OCI-LY3 (cell line): ENCODE measurements at regions not wholly inside any gene's neighbourhood (a gene's known extent, or its start where the extent isn't known, plus 50 kb on each side); places are given as distances from the start of the nearest gene placed in this dataset.
"Not testable (repeated sequence)": the region's sequence is repeated elsewhere in the genome, so short reads cannot be mapped to it uniquely, and the experiment has no call there.

Source experiments
- H2AFZ ChIP-seq: fragments of 200-600, 300-600 bp; shearing (Covaris generic); 2 replicates; pipeline ENCODE4 v1.6.0; 2014; ENCODE audit warnings: antibody characterized with exemption, low read depth, low read length
- H3K27ac ChIP-seq: fragments of 200-600, 300-600 bp; sonication (generic); 2 replicates; pipeline ENCODE4 v1.5.1; 2014; ENCODE audit warnings: mild to moderate bottlenecking, low read length, moderate library complexity, mixed read lengths
- H3K27me3 ChIP-seq: fragments of 200-600, 300-600 bp; sonication (generic); 2 replicates; pipeline ENCODE4 v1.6.1; 2014; ENCODE audit warnings: low read depth, low read length, mixed read lengths
- H3K36me3 ChIP-seq: fragments of 200-600, 300-600 bp; sonication (generic); replicated peaks from 2 replicates; pipeline ENCODE3; 2014; ENCODE audit warnings: low read depth, low read length, mixed read lengths
- H3K4me1 ChIP-seq: fragments of 300-600, 200-600 bp; sonication (generic); 2 replicates; pipeline ENCODE4 v1.6.1; 2014; ENCODE audit warnings: low read length, mixed read lengths
- H3K4me2 ChIP-seq: fragments of 200-600, 300-600 bp; sonication (generic); 2 replicates; pipeline ENCODE4 v1.6.1; 2014; ENCODE audit warnings: low read length, mixed read lengths
- H3K4me3 ChIP-seq: fragments of 300-600, 200-600 bp; sonication (generic); 2 replicates; pipeline ENCODE4 v1.5.1; 2014; ENCODE audit warnings: antibody characterized with exemption, mild to moderate bottlenecking, low read length, moderate library complexity
- H3K79me2 ChIP-seq: fragments of 300-600, 200-600 bp; shearing (Covaris generic); 2 replicates; pipeline ENCODE4 v1.6.1; 2014; ENCODE audit warnings: mild to moderate bottlenecking, low read length, mixed read lengths
- H3K9ac ChIP-seq: fragments of 300-600, 200-600 bp; shearing (Covaris generic); 2 replicates; pipeline ENCODE4 v1.6.0; 2014; ENCODE audit warnings: mild to moderate bottlenecking, low read length, moderate library complexity
- H3K9me3 ChIP-seq: fragments of 200-600, 300-600 bp; shearing (Covaris generic); 2 replicates; pipeline ENCODE4 v1.6.1; 2014; ENCODE audit warnings: low read length, mixed read lengths; ENCODE audit not compliant: insufficient read depth
- H4K20me1 ChIP-seq: fragments of 200-600, 300-600 bp; sonication (generic); 2 replicates; pipeline ENCODE4 v1.6.1; 2016; ENCODE audit warnings: low read length, mixed read lengths; ENCODE audit not compliant: insufficient read depth

- H3K79me2 ChIP-seq, H3K4me3 ChIP-seq, H2AFZ ChIP-seq, H3K4me2 ChIP-seq, H3K27me3 ChIP-seq, H4K20me1 ChIP-seq, H3K9ac ChIP-seq, H3K36me3 ChIP-seq, H3K4me1 ChIP-seq, H3K27ac ChIP-seq, H3K9me3 ChIP-seq: not testable (repeated sequence)
Measured at GRCh38 chr16:29132869-29133268, 148.0 kb downstream of the LAT start.

- H3K79me2 ChIP-seq, H3K27ac ChIP-seq, H2AFZ ChIP-seq, H3K4me2 ChIP-seq, H3K4me1 ChIP-seq, H4K20me1 ChIP-seq, H3K9me3 ChIP-seq, H3K27me3 ChIP-seq, H3K36me3 ChIP-seq, H3K4me3 ChIP-seq, H3K9ac ChIP-seq: not testable (repeated sequence)
Measured at GRCh38 chr16:29132444-29132843, 147.6 kb downstream of the LAT start.

GRCh38 chr16:29130901-29131851 is 146.3 kb downstream of the LAT start:
- not testable (repeated sequence) for H3K36me3 ChIP-seq, H3K4me1 ChIP-seq, H3K4me3 ChIP-seq, H3K9me3 ChIP-seq, H4K20me1 ChIP-seq, H3K79me2 ChIP-seq, H3K9ac ChIP-seq, H3K4me2 ChIP-seq, H3K27ac ChIP-seq, H2AFZ ChIP-seq, H3K27me3 ChIP-seq

GRCh38 chr16:29130131-29130711 is 145.4 kb downstream of the LAT start:
- H3K9ac ChIP-seq, H3K27me3 ChIP-seq: not testable (repeated sequence)

GRCh38 chr16:29129458-29130038 is 144.7 kb downstream of the LAT start:
- not testable (repeated sequence) for H3K27me3 ChIP-seq, H3K9ac ChIP-seq, H3K4me1 ChIP-seq, H3K36me3 ChIP-seq, H3K4me3 ChIP-seq, H4K20me1 ChIP-seq, H3K27ac ChIP-seq, H2AFZ ChIP-seq, H3K4me2 ChIP-seq, H3K79me2 ChIP-seq, H3K9me3 ChIP-seq

More at GRCh38 chr16:29130131-29130711, 145.4 kb downstream of the LAT start:
- not testable (repeated sequence) for H3K4me3 ChIP-seq, H3K4me2 ChIP-seq, H3K27ac ChIP-seq, H3K79me2 ChIP-seq, H2AFZ ChIP-seq, H3K4me1 ChIP-seq, H3K36me3 ChIP-seq, H4K20me1 ChIP-seq, H3K9me3 ChIP-seq

- not testable (repeated sequence) for H3K9me3 ChIP-seq, H3K36me3 ChIP-seq, H3K4me1 ChIP-seq, H4K20me1 ChIP-seq, H3K9ac ChIP-seq, H3K79me2 ChIP-seq, H2AFZ ChIP-seq, H3K4me3 ChIP-seq, H3K27me3 ChIP-seq, H3K27ac ChIP-seq, H3K4me2 ChIP-seq
Measured at GRCh38 chr16:29128732-29129457, 144.0 kb downstream of the LAT start.

- H3K4me2 ChIP-seq, H2AFZ ChIP-seq: not testable (repeated sequence)
Measured at GRCh38 chr16:29127806-29128420, 143.1 kb downstream of the LAT start.

More at GRCh38 chr16:29127806-29128420, 143.1 kb downstream of the LAT start:
- not testable (repeated sequence) for H3K9ac ChIP-seq, H3K27me3 ChIP-seq, H3K36me3 ChIP-seq, H3K4me3 ChIP-seq, H3K79me2 ChIP-seq, H3K27ac ChIP-seq, H3K9me3 ChIP-seq, H3K4me1 ChIP-seq, H4K20me1 ChIP-seq
